Naive thymus-derived CD4-positive, alpha-beta T cell (primary cell): ENCODE measurements at regions not wholly inside any gene's neighbourhood (a gene's known extent, or its start where the extent isn't known, plus 50 kb on each side); places are given as distances from the start of the nearest gene placed in this dataset.

Source experiments
- ATAC-seq: fragments of 150-1000 bp; cut with Tn5 transposase; 2 replicates; pipeline ENCODE4 v1.10.0; 2021; ENCODE audit warnings: mild to moderate bottlenecking, moderate library complexity
- CTCF ChIA-PET: fragments of 350-600 bp; sonication (Branson Sonifier 250); formaldehyde crosslinking; loops from one replicate; lab custom pipeline; 2021; ENCODE audit warnings: antibody characterized with exemption; lab: Charles Lee
- POLR2A ChIA-PET: fragments of 350-600 bp; sonication (Branson Sonifier 250); formaldehyde crosslinking; loops from one replicate; lab custom pipeline; 2021; ENCODE audit warnings: antibody characterized with exemption, inconsistent platforms; lab: Charles Lee
- DNase-seq, 9 donors: peaks; one replicate each; pipeline versions ENCODE4 v3.0.0 to v3.0.0-alpha.2; 2020 to 2022; ENCODE audit warnings: mixed read lengths in 1 of 9
- H3K27ac ChIP-seq: one replicate; pipeline ENCODE4 v1.7.0; 2013; ENCODE audit warnings: mild to moderate bottlenecking, low read depth, low read length, moderate library complexity
- H3K27me3 ChIP-seq, 2 donors: one replicate each; pipeline ENCODE4 v1.7.0; 2013; ENCODE audit warnings: low read length in 2 of 2, mild to moderate bottlenecking in 2 of 2, moderate library complexity in 2 of 2; ENCODE audit not compliant: control insufficient read depth in 2 of 2, insufficient read depth in 2 of 2
- H3K36me3 ChIP-seq, 3 experiments: 1 replicate in 2 of 3; 2 replicates in 1 of 3; pipeline ENCODE4 v1.7.0; 2013; ENCODE audit warnings: low read length in 3 of 3, mild to moderate bottlenecking in 3 of 3, moderate library complexity in 1 of 3; ENCODE audit not compliant: insufficient read depth in 3 of 3, control insufficient read depth in 2 of 3
- H3K4me1 ChIP-seq, 2 donors: one replicate each; pipeline ENCODE4 v1.7.0; 2013; ENCODE audit warnings: low read length in 2 of 2, mild to moderate bottlenecking in 2 of 2, moderate library complexity in 1 of 2; ENCODE audit not compliant: control insufficient read depth in 2 of 2, insufficient read depth in 2 of 2
- H3K4me3 ChIP-seq: 2 replicates; pipeline ENCODE4 v1.7.0; 2013; ENCODE audit warnings: mild to moderate bottlenecking, low read length
- H3K9me3 ChIP-seq, 3 experiments: 1 replicate in 2 of 3; 2 replicates in 1 of 3; pipeline ENCODE4 v1.7.0; 2013; ENCODE audit warnings: low read length in 3 of 3; ENCODE audit not compliant: control insufficient read depth in 2 of 3
- H3K27ac Mint-ChIP-seq, 9 donors: one replicate each; pipeline ENCODE4 v1.8.0; 2020 to 2022; ENCODE audit warnings: mixed read lengths in 9 of 9, mild to moderate bottlenecking in 8 of 9, moderate library complexity in 5 of 9, inconsistent platforms in 2 of 9
- H3K27me3 Mint-ChIP-seq, 5 donors: one replicate each; pipeline ENCODE4 v1.8.0; 2021 to 2022; ENCODE audit warnings: mixed read lengths in 5 of 5, mild to moderate bottlenecking in 1 of 5
- H3K36me3 Mint-ChIP-seq, 5 donors: one replicate each; pipeline ENCODE4 v1.8.0; 2020 to 2022; ENCODE audit warnings: mixed read lengths in 5 of 5, mild to moderate bottlenecking in 3 of 5, inconsistent platforms in 1 of 5
- H3K4me1 Mint-ChIP-seq, 7 donors: one replicate each; pipeline ENCODE4 v1.8.0; 2020 to 2022; ENCODE audit warnings: mixed read lengths in 7 of 7, mild to moderate bottlenecking in 3 of 7, inconsistent platforms in 1 of 7
- H3K4me3 Mint-ChIP-seq, 10 donors: one replicate each; pipeline ENCODE4 v1.8.0; 2020 to 2022; ENCODE audit warnings: mild to moderate bottlenecking in 10 of 10, mixed read lengths in 10 of 10, moderate library complexity in 6 of 10, inconsistent platforms in 2 of 10
- H3K9me3 Mint-ChIP-seq, 11 donors: one replicate each; pipeline ENCODE4 v1.8.0; 2020 to 2022; ENCODE audit warnings: mixed read lengths in 11 of 11, mild to moderate bottlenecking in 4 of 11, inconsistent platforms in 1 of 11, moderate library complexity in 1 of 11
- intact Hi-C, 2 donors: fragments of 100-400 bp; cut with micrococcal nuclease; formaldehyde crosslinking; loops; one replicate each; pipeline ENCODE4 v1.15.1; 2023

GRCh38 chr13:62305756-62306155 is 890.1 kb upstream of the PCDH20 start:
- Histone ChIP-seq H3K27ac (no peak overlapping the region), H3K9me3 (no peaks in the 10 kb centered on the region), H3K4me1 (no peaks in the 10 kb centered on the region), H3K36me3 (no peaks in the 10 kb centered on the region), H3K27me3 (no peaks in the 10 kb centered on the region), H3K4me3 (no peak overlapping the region)
- CTCF ChIA-PET = no interaction called here
- ATAC-seq (no peak), DNase-seq (no peak)
- intact Hi-C loops = no loop called here
- Mint-ChIP-seq H3K4me1 (no peaks in the 10 kb centered on the region), H3K36me3 (no peaks in the 10 kb centered on the region), H3K9me3 (peaks cover 0 to 15% (median 1%) of the 10 kb centered on the region in 11 donors), H3K27me3 (no peaks in the 10 kb centered on the region), H3K4me3 (no peak overlapping the region), H3K27ac (no peak overlapping the region)
- POLR2A ChIA-PET = no interaction called here

GRCh38 chr13:62302341-62302740 is 886.7 kb upstream of the PCDH20 start:
- POLR2A ChIA-PET = no interaction called here
- intact Hi-C loops = no loop called here

GRCh38 chr13:62299988-62300387 is 884.3 kb upstream of the PCDH20 start:
- Histone ChIP-seq H3K9me3 (no peaks in the 10 kb centered on the region), H3K27ac (no peak overlapping the region), H3K36me3 (no peaks in the 10 kb centered on the region), H3K4me1 (no peaks in the 10 kb centered on the region), H3K27me3 (no peaks in the 10 kb centered on the region), H3K4me3 (no peak overlapping the region)
- Mint-ChIP-seq H3K4me1 (no peaks in the 10 kb centered on the region), H3K27me3 (no peaks in the 10 kb centered on the region), H3K27ac (no peak overlapping the region), H3K4me3 (no peak overlapping the region), H3K9me3 (peaks cover 0 to 12% (median 1%) of the 10 kb centered on the region in 11 donors), H3K36me3 (no peaks in the 10 kb centered on the region)
- CTCF ChIA-PET = no interaction called here
- ATAC-seq (no peak), DNase-seq (no peak)
- POLR2A ChIA-PET = no interaction called here
- intact Hi-C loops = no loop called here

More at GRCh38 chr13:62302341-62302740, 886.7 kb upstream of the PCDH20 start:
- H3K4me1 ChIP-seq = no peaks in the 10 kb centered on the region
- ATAC-seq (no peak), DNase-seq (no peak)
- H3K36me3 ChIP-seq = no peaks in the 10 kb centered on the region
- CTCF ChIA-PET = no interaction called here
- no peaks in the 10 kb centered on the region for H3K4me1 Mint-ChIP-seq
- H3K4me3 ChIP-seq = no peak overlapping the region
- no peaks in the 10 kb centered on the region for H3K27me3 Mint-ChIP-seq
- no peak overlapping the region for H3K27ac Mint-ChIP-seq
- peaks cover 0 to 17% (median 1%) of the 10 kb centered on the region in 11 donors for H3K9me3 Mint-ChIP-seq
- no peaks in the 10 kb centered on the region for H3K27me3 ChIP-seq
- no peak overlapping the region for H3K27ac ChIP-seq
- H3K9me3 ChIP-seq = no peaks in the 10 kb centered on the region
- H3K4me3 Mint-ChIP-seq = no peak overlapping the region
- H3K36me3 Mint-ChIP-seq = no peaks in the 10 kb centered on the region

DNA sequence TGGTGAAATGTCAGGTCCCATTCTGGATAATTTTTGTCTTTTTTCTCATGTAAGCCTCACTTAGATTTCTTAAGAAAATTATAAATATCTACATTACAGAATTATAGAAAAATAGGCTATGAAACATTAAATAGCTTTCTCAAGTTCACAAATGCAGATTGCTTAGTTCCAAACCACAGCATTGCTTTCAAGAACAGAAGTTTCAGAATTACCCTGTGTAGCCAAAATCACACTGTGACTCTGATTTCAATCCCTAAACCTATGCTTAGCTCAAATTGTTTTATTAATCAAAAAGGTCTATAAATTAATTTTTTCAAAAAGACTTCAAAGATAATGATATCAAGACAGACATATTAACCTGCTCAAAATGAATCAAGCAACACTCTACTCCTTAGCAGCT is 881.2 kb upstream of the PCDH20 start:
- Mint-ChIP-seq H3K9me3 (peaks cover 0 to 8% (median under 1%) of the 10 kb centered on the region in 11 donors), H3K4me1 (no peaks in the 10 kb centered on the region)
- no peak for DNase-seq

DNA sequence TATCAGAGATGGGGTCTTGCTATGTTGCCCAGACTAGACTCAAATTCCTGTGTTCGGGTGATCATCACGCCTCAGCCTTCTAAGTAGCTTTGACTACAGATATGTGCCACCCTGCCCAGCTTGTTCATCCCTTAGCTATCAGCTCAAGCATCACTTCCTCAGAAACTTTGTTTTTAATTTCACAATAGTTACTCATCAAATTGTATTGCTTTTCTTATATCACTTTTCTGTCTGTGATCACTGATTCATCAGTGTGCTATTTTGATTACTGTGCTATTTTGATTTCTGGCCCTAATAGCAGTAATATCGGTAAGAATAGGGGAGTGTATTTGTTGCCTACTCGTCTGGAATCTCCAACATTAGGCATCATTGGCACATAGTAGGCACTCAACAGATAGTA is 878.6 kb upstream of the PCDH20 start:
- ATAC-seq = no peak
- Mint-ChIP-seq H3K4me1 (no peaks in the 10 kb centered on the region), H3K36me3 (no peaks in the 10 kb centered on the region), H3K27ac (no peak overlapping the region), H3K27me3 (no peaks in the 10 kb centered on the region), H3K4me3 (no peak overlapping the region), H3K9me3 (peaks cover 0 to 11% (median 4%) of the 10 kb centered on the region in 11 donors)
- DNase-seq = no peak
- Histone ChIP-seq H3K4me1 (no peaks in the 10 kb centered on the region), H3K27me3 (no peaks in the 10 kb centered on the region), H3K36me3 (no peaks in the 10 kb centered on the region), H3K4me3 (no peak overlapping the region), H3K9me3 (no peaks in the 10 kb centered on the region), H3K27ac (no peak overlapping the region)
- ChIA-PET POLR2A (no interaction called here), CTCF (no interaction called here)
- intact Hi-C loops = no loop called here

More for the DNA sequence above, 881.2 kb upstream of the PCDH20 start:
- CTCF ChIA-PET = no interaction called here
- no peak for ATAC-seq
- Histone ChIP-seq H3K4me1 (no peaks in the 10 kb centered on the region), H3K27ac (no peak overlapping the region), H3K4me3 (no peak overlapping the region), H3K36me3 (no peaks in the 10 kb centered on the region), H3K9me3 (no peaks in the 10 kb centered on the region), H3K27me3 (no peaks in the 10 kb centered on the region)
- no peak overlapping the region for H3K4me3 Mint-ChIP-seq
- no peaks in the 10 kb centered on the region for H3K27me3 Mint-ChIP-seq
- intact Hi-C loops = no loop called here
- POLR2A ChIA-PET = no interaction called here
- H3K36me3 Mint-ChIP-seq = no peaks in the 10 kb centered on the region
- no peak overlapping the region for H3K27ac Mint-ChIP-seq

- H3K27ac ChIP-seq = no peak overlapping the region
- H3K4me3 Mint-ChIP-seq = no peak overlapping the region
- no peak overlapping the region for H3K27ac Mint-ChIP-seq
- ChIA-PET POLR2A (no interaction called here), CTCF (interaction anchor here (0.6 kb wide), 1 partner anchor 161 kb away, joined by 4 read pairs; no protein-coding TSS in a partner anchor)
- ATAC-seq (no peak), DNase-seq (no peak)
- intact Hi-C loops = no loop called here
- H3K27me3 Mint-ChIP-seq = no peaks in the 10 kb centered on the region
- peaks cover 0 to 11% (median 4%) of the 10 kb centered on the region in 11 donors for H3K9me3 Mint-ChIP-seq
- H3K4me1 Mint-ChIP-seq = no peaks in the 10 kb centered on the region
- H3K9me3 ChIP-seq = no peaks in the 10 kb centered on the region
- no peak overlapping the region for H3K4me3 ChIP-seq
- no peaks in the 10 kb centered on the region for H3K27me3 ChIP-seq
- H3K36me3 ChIP-seq = no peaks in the 10 kb centered on the region
- H3K36me3 Mint-ChIP-seq = no peaks in the 10 kb centered on the region
- no peaks in the 10 kb centered on the region for H3K4me1 ChIP-seq
Observed at GRCh38 chr13:62292714-62293480, 877.2 kb upstream of the PCDH20 start.

DNA sequence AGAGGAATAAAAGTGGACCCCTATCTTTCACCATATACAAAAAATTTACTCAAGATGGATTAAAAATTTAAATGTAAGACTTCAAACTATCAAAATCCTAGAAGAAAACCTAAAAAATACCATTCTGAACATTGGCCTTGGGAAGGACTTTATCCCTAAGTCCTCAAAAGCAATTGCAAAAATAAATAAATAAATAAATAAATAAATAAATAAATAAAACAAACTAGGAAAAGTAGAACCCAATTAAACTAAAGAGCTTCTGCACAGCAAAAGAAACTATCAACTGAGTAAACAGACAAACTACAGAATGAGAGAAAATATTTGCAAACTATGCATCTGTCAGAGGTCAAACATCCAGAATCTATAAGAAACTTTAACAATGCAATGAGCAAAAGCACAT is 874.9 kb upstream of the PCDH20 start:
- intact Hi-C loops = no loop called here
- no peaks in the 10 kb centered on the region for H3K27me3 ChIP-seq
- H3K4me1 ChIP-seq = no peaks in the 10 kb centered on the region
- no peaks in the 10 kb centered on the region for H3K9me3 ChIP-seq
- Mint-ChIP-seq H3K9me3 (peaks cover 0 to 17% (median 4%) of the 10 kb centered on the region in 11 donors), H3K27me3 (no peaks in the 10 kb centered on the region), H3K4me3 (no peak overlapping the region), H3K4me1 (no peaks in the 10 kb centered on the region), H3K27ac (no peak overlapping the region), H3K36me3 (no peaks in the 10 kb centered on the region)
- no peak for DNase-seq
- CTCF ChIA-PET = no interaction called here
- POLR2A ChIA-PET = no interaction called here
- no peak for ATAC-seq
- no peaks in the 10 kb centered on the region for H3K36me3 ChIP-seq
- no peak overlapping the region for H3K4me3 ChIP-seq
- H3K27ac ChIP-seq = no peak overlapping the region
